GM12878 (cell line): ENCODE measurements at regions not wholly inside any gene's neighbourhood (a gene's known extent, or its start where the extent isn't known, plus 50 kb on each side); places are given as distances from the start of the nearest gene placed in this dataset.

Experiments used
- ATAC-seq: fragments of 200-7000 bp; cut with Tn5 transposase; 3 replicates; pipeline ENCODE4 v1.9.1; 2020; ENCODE audit warnings: mild to moderate bottlenecking, moderate library complexity
- BruUV-seq: library from RNA; stranded (reverse); fragments of 400-500 nt; replicated peaks from 2 replicates; lab custom pipeline; 2021; lab: Mats Ljungman, UMichigan
- CTCF ChIA-PET: fragments of 300-600 bp; sonication (Branson Sonifier 250); formaldehyde crosslinking; extraction: SDS; loops from one replicate; lab custom pipeline; 2021; ENCODE audit warnings: inconsistent platforms; lab: Yijun Ruan, JAX
- POLR2A ChIA-PET: fragments of 350-600 bp; formaldehyde crosslinking; extraction: SDS; loops from one replicate; lab custom pipeline; 2021; ENCODE audit warnings: inconsistent platforms; lab: Charles Lee
- RAD21 ChIA-PET: fragments of 300-600 bp; sonication (Branson Sonifier 250); formaldehyde crosslinking; loops from one replicate; lab custom pipeline; 2023; ENCODE audit warnings: antibody characterized with exemption; ENCODE audit not compliant: unreplicated experiment; lab: Charles Lee
- SMC1A ChIA-PET: fragments of 300-600 bp; sonication (Branson Sonifier 250); formaldehyde crosslinking; loops from one replicate; lab custom pipeline; 2023; ENCODE audit not compliant: unreplicated experiment, uncharacterized antibody; lab: Charles Lee
- DNase-seq: peaks from one replicate; pipeline ENCODE4 v3.0.0-alpha.2; 2011; ENCODE audit warnings: low read depth, low spot score
- FAIRE-seq: peaks from 3 replicates; lab custom pipeline; 2011; peaks lifted over from hg19 to GRCh38; lab: Jason Lieb, UNC
- H2AFZ ChIP-seq: 2 replicates; pipeline ENCODE4 v1.6.0; 2011; ENCODE audit warnings: low read depth, low read length, control low read depth; ENCODE audit not compliant: control insufficient read depth
- H3K27ac ChIP-seq: 2 replicates; pipeline ENCODE4 v1.5.1; 2011; ENCODE audit warnings: control low read depth; ENCODE audit not compliant: control insufficient read depth, insufficient read depth
- H3K27me3 ChIP-seq, 2 experiments: replicated peaks in 1 of 2; 2 replicates each; pipeline versions ENCODE4 v1.6.0 to v1.6.1; 2011; ENCODE audit warnings: low read length in 1 of 2; ENCODE audit not compliant: control insufficient read depth in 2 of 2, insufficient read depth in 2 of 2
- H3K36me3 ChIP-seq, 2 experiments: 2 replicates each; pipeline ENCODE4 v1.5.1; 2011; ENCODE audit warnings: low read length in 1 of 2; ENCODE audit not compliant: control insufficient read depth in 2 of 2, insufficient read depth in 2 of 2
- H3K4me1 ChIP-seq: 2 replicates; pipeline ENCODE4 v1.6.1; 2011; ENCODE audit warnings: mild to moderate bottlenecking, low read length, moderate library complexity, mixed read lengths; ENCODE audit not compliant: control insufficient read depth, insufficient read depth
- H3K4me2 ChIP-seq: 2 replicates; pipeline ENCODE4 v1.6.0; 2011; ENCODE audit warnings: control low read depth; ENCODE audit not compliant: control insufficient read depth, insufficient read depth
- H3K4me3 ChIP-seq: fragments of 200-600 bp; sonication (generic); 2 replicates; pipeline ENCODE4 v1.5.1; 2016
- H3K79me2 ChIP-seq: 2 replicates; pipeline ENCODE4 v1.6.0; 2011; ENCODE audit warnings: low read length; ENCODE audit not compliant: control insufficient read depth, insufficient read depth
- H3K9ac ChIP-seq: 2 replicates; pipeline ENCODE4 v1.8.0; 2011; ENCODE audit warnings: low read length, control low read depth, mixed read lengths; ENCODE audit not compliant: control insufficient read depth, insufficient read depth
- H3K9me3 ChIP-seq: replicated peaks from 3 replicates; pipeline ENCODE4 v1.5.1; 2011; ENCODE audit warnings: mild to moderate bottlenecking, low read length; ENCODE audit not compliant: control insufficient read depth, insufficient read depth
- H4K20me1 ChIP-seq: 2 replicates; pipeline ENCODE4 v1.6.0; 2011; ENCODE audit not compliant: control insufficient read depth, insufficient read depth
- HDGF ChIP-seq: fragments of 450-650 bp; IDR thresholded peaks from 2 replicates; pipeline ENCODE4 v1.6.1; 2016; ENCODE audit warnings: antibody characterized with exemption
- IRF4 ChIP-seq: IDR thresholded peaks from 2 replicates; pipeline ENCODE4 v1.6.1; 2011; ENCODE audit warnings: low read depth, low read length
- RFX5 ChIP-seq: IDR thresholded peaks from 2 replicates; pipeline ENCODE4 v1.6.1; 2011; ENCODE audit warnings: low read depth, low read length, improper control_type of control experiment
- ZNF217 ChIP-seq: fragments of 450-650 bp; IDR thresholded peaks from 2 replicates; pipeline ENCODE4 v1.6.1; 2017; ENCODE audit warnings: antibody characterized with exemption, mild to moderate bottlenecking
- ZZZ3 ChIP-seq: IDR thresholded peaks from 2 replicates; pipeline ENCODE4 v1.6.1; 2011; ENCODE audit warnings: low read depth; ENCODE audit not compliant: control insufficient read depth, insufficient read length
- WGBS: methylation state at CpG from one replicate; pipeline ENCODE4 v1.1.6; 2016; ENCODE audit warnings: low lambda C conversion rate; ENCODE audit not compliant: insufficient replicate concordance, insufficient coverage; ENCODE audit errors: missing lambda C conversion rate; 5-methylcytosine and 5-hydroxymethylcytosine counted together
- in situ Hi-C: fragments of 300-500 bp; cut with MboI; formaldehyde crosslinking; loops from 9 replicates; pipeline ENCODE4 v1.14.3; 2018; ENCODE audit warnings: mixed read lengths
- intact Hi-C: fragments of 100-400 bp; cut with micrococcal nuclease; formaldehyde crosslinking; loops from one replicate; pipeline ENCODE4 v1.14.2; 2022; ENCODE audit not compliant: unreplicated experiment
- TF ChIP-seq, protein P1 (sequence below): fragments of 150-350 bp; IDR thresholded peaks from 2 replicates; pipeline ENCODE4 v1.6.1; 2014; ENCODE audit warnings: mild to moderate bottlenecking, low read depth, low read length

DNA sequence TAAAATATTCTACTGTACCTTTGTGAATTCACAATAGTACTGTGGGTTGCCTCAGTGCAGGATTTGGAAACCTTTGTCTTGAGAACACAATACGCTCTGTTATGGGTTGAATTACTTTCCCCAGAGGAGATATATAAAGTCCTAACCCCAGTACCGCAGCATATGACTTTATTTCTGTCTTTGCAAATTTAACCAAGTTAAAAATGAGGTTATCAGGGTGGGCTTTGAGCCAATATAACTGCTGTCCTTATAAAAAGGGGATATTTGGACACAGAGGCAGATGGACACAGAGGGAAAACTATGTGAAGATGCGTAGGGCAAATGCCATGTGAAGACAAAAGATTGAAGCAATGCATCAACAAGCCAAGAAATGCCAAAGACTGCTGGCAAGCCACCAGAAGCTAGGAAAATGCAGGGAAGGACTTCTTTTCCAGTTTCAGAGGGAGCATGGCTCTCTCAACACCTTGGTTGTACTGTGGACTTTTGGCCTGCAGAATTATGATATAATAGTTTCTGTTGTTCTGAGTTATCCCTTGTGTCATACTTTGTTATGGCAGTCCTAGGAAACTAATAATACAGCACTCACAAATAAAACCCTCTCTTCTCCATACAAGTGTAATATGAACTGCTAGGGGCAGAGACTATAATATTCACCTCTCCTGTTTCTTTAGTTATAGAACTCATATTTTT, 292.6 kb upstream of the SPTLC3 start:
- no peak overlapping the region for H3K27ac ChIP-seq
- intact Hi-C loops, result no loop called here
- H4K20me1 ChIP-seq, result no peaks in the 10 kb centered on the region
- in situ Hi-C loops, result no loop called here
- ChIA-PET POLR2A (no interaction called here), RAD21 (no interaction called here), CTCF (no interaction called here), SMC1A (no interaction called here)
- no peak for ATAC-seq
- H3K9me3 ChIP-seq, result no peaks in the 10 kb centered on the region
- no peak for FAIRE-seq
- BruUV-seq, result no TSS peak
- H3K4me3 ChIP-seq, result no peak overlapping the region
- no peaks in the 10 kb centered on the region for H3K36me3 ChIP-seq
- H3K79me2 ChIP-seq, result no peaks in the 10 kb centered on the region
- no peak for DNase-seq
- TF ChIP-seq, protein P1, sequence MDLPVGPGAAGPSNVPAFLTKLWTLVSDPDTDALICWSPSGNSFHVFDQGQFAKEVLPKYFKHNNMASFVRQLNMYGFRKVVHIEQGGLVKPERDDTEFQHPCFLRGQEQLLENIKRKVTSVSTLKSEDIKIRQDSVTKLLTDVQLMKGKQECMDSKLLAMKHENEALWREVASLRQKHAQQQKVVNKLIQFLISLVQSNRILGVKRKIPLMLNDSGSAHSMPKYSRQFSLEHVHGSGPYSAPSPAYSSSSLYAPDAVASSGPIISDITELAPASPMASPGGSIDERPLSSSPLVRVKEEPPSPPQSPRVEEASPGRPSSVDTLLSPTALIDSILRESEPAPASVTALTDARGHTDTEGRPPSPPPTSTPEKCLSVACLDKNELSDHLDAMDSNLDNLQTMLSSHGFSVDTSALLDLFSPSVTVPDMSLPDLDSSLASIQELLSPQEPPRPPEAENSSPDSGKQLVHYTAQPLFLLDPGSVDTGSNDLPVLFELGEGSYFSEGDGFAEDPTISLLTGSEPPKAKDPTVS, result no peak
- TF ChIP-seq IRF4, result no peak
- no peak for TF ChIP-seq ZZZ3
- no peak for TF ChIP-seq ZNF217
- TF ChIP-seq HDGF, result no peak
- H2AFZ ChIP-seq, result no peak overlapping the region
- no peak overlapping the region for H3K9ac ChIP-seq
- H3K27me3 ChIP-seq, result no peaks in the 10 kb centered on the region
- H3K4me2 ChIP-seq, result no peak overlapping the region
- H3K4me1 ChIP-seq, result no peaks in the 10 kb centered on the region
- 27% methylated on average over 3 of the region's 3 CpGs for WGBS

DNA sequence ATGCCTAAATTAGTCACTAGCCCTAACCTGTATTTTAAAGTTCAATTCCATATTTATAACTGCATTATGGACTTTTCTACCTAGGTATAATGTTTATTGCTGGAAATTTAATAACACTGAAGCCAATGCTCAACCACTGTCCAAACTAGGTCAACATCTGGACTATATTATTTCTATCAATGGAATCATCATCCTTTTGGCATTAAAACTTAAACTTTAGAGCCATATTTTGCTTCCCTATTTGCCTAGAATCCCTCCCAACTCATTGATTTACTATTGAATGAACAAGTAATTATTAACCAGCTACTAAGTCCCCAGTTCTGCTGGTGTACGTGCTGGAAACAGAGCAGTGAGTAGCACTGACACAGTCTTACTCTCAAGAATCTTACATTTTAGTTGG, 291.7 kb upstream of the SPTLC3 start:
- ChIA-PET CTCF (no interaction called here), RAD21 (no interaction called here), POLR2A (no interaction called here), SMC1A (no interaction called here)
- H3K4me3 ChIP-seq, result no peak overlapping the region
- WGBS, result 0% methylated on average over 1 of the region's 1 CpG
- no peak overlapping the region for H2AFZ ChIP-seq
- TF ChIP-seq RFX5 (no peak), ZNF217 (no peak)
- no peaks in the 10 kb centered on the region for H3K27me3 ChIP-seq
- DNase-seq (no peak), FAIRE-seq (no peak), ATAC-seq (no peak)
- intact Hi-C loops (no loop called here), in situ Hi-C loops (no loop called here)
- no peak overlapping the region for H3K27ac ChIP-seq
- H4K20me1 ChIP-seq, result no peaks in the 10 kb centered on the region
- no peak overlapping the region for H3K4me2 ChIP-seq
- H3K4me1 ChIP-seq, result no peaks in the 10 kb centered on the region
- H3K9me3 ChIP-seq, result no peaks in the 10 kb centered on the region
- no peaks in the 10 kb centered on the region for H3K79me2 ChIP-seq
- BruUV-seq, result no TSS peak
- H3K9ac ChIP-seq, result no peak overlapping the region
- H3K36me3 ChIP-seq, result no peaks in the 10 kb centered on the region
